ENCODE measurements at regions not wholly inside any gene's neighbourhood (a gene's known extent, or its start where the extent isn't known, plus 50 kb on each side); places are given as distances from the start of the nearest gene placed in this dataset.

DNA sequence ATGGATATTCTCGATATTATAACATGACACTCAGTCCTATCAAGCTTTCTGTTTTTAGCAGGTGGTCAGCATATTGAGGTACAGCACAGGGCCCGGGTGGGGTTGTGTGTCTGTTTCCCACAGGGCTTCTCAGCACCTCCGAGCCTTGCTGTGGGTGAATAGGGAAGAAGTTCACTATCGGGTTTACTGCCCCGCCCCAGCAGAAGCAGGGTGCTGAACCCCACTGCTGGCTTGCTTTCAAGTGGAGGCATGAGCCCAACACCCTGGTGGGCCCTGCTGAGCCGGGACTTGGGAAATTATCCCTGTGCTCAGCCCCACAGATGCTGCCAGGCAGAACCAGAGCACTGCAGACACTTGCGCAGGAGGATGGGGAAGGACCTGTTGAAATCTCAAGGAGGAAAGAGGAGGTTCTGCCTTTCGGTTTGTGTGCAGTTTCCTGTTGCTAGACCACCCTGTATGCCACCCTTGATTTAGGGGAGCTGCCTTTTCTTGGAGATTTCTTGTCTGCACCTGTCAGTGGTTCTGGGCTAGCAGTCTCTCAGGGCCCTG lies 270.3 kb upstream of the SALL3 start:
- H3K36me3 Mint-ChIP-seq (ENCODE audit: insufficient read depth, unreplicated experiment) = no peaks in the 10 kb centered on the region
- no peak for TF ChIP-seq CTCF (IDR thresholded peaks at IDR 0.05; ENCODE audit: unreplicated experiment)
- no peak overlapping the region for H3K4me3 Mint-ChIP-seq (ENCODE audit: unreplicated experiment)
- CTCF ChIA-PET = no interaction called here
- H3K9me3 Mint-ChIP-seq (ENCODE audit: unreplicated experiment) = peaks cover 31% of the 10 kb centered on the region
- H3K4me1 Mint-ChIP-seq (ENCODE audit: insufficient read depth, unreplicated experiment) = no peaks in the 10 kb centered on the region
- H3K27me3 Mint-ChIP-seq (ENCODE audit: insufficient read depth, unreplicated experiment) = no peaks in the 10 kb centered on the region
- no peak for DNase-seq (ENCODE audit: unreplicated experiment)
- no TSS peak for BruUV-seq (replicated peaks)
- POLR2A ChIA-PET = no interaction called here
- intact Hi-C loops (cut with micrococcal nuclease) = no loop called here
- no peak overlapping the region for H3K27ac Mint-ChIP-seq (ENCODE audit: low read depth, unreplicated experiment)

DNA sequence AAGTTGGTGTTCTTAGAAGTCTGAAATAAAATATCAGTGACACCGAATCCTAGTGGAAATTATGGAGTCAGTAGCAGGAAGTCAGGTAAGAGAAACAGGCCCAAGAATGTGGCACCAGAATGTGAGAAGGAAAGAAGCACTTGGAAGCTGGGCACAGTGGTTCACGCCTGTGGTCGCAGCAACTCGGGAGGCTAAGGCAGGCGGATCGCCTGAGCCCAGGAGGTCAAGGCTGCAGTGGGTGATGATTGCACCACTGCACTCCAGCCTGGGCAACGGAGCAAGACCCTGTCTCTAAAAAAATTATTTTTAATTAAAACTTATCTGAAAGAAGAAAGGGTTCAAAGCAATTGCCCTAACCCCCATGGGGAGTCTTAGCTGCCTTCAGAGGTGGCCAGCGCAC lies 268.3 kb upstream of the SALL3 start:
- TF ChIP-seq CTCF (IDR thresholded peaks at IDR 0.05; ENCODE audit: unreplicated experiment) = no peak
- H3K27ac Mint-ChIP-seq (ENCODE audit: low read depth, unreplicated experiment) = no peak overlapping the region
- ChIA-PET CTCF (no interaction called here), POLR2A (interaction anchor here (0.8 kb wide), 1 partner anchor 76 kb away, joined by 3 read pairs; no protein-coding TSS in a partner anchor)
- H3K4me3 Mint-ChIP-seq (ENCODE audit: unreplicated experiment) = no peak overlapping the region
- intact Hi-C loops (cut with micrococcal nuclease) = no loop called here
- no peak for DNase-seq (ENCODE audit: unreplicated experiment)
- H3K27me3 Mint-ChIP-seq (ENCODE audit: insufficient read depth, unreplicated experiment) = no peaks in the 10 kb centered on the region
- no peaks in the 10 kb centered on the region for H3K4me1 Mint-ChIP-seq (ENCODE audit: insufficient read depth, unreplicated experiment)
- H3K9me3 Mint-ChIP-seq (ENCODE audit: unreplicated experiment) = peaks cover 31% of the 10 kb centered on the region
- no TSS peak for BruUV-seq (replicated peaks)
- no peaks in the 10 kb centered on the region for H3K36me3 Mint-ChIP-seq (ENCODE audit: insufficient read depth, unreplicated experiment)

- intact Hi-C loops (cut with micrococcal nuclease) = no loop called here
These were observed 267.6 kb upstream of the SALL3 start for GRCh38 chr18:78711971-78712370.

GRCh38 chr18:78713069-78713468 lies 266.5 kb upstream of the SALL3 start:
- CTCF ChIA-PET = no interaction called here

More at GRCh38 chr18:78711971-78712370, 267.6 kb upstream of the SALL3 start:
- Mint-ChIP-seq H3K4me1 (ENCODE audit: insufficient read depth, unreplicated experiment) (no peaks in the 10 kb centered on the region), H3K27ac (ENCODE audit: low read depth, unreplicated experiment) (no peak overlapping the region), H3K9me3 (ENCODE audit: unreplicated experiment) (peaks cover 31% of the 10 kb centered on the region), H3K36me3 (ENCODE audit: insufficient read depth, unreplicated experiment) (no peaks in the 10 kb centered on the region), H3K27me3 (ENCODE audit: insufficient read depth, unreplicated experiment) (no peaks in the 10 kb centered on the region), H3K4me3 (ENCODE audit: unreplicated experiment) (no peak overlapping the region)
- ChIA-PET CTCF (no interaction called here), POLR2A (no interaction called here)
- BruUV-seq (replicated peaks) = no TSS peak
- no peak for DNase-seq (ENCODE audit: unreplicated experiment)
- TF ChIP-seq CTCF (IDR thresholded peaks at IDR 0.05; ENCODE audit: unreplicated experiment) = no peak

More at GRCh38 chr18:78713069-78713468, 266.5 kb upstream of the SALL3 start:
- Mint-ChIP-seq H3K4me3 (ENCODE audit: unreplicated experiment) (no peak overlapping the region), H3K9me3 (ENCODE audit: unreplicated experiment) (peaks cover 25% of the 10 kb centered on the region), H3K36me3 (ENCODE audit: insufficient read depth, unreplicated experiment) (no peaks in the 10 kb centered on the region), H3K4me1 (ENCODE audit: insufficient read depth, unreplicated experiment) (no peaks in the 10 kb centered on the region), H3K27me3 (ENCODE audit: insufficient read depth, unreplicated experiment) (no peaks in the 10 kb centered on the region), H3K27ac (ENCODE audit: low read depth, unreplicated experiment) (no peak overlapping the region)
- TF ChIP-seq CTCF (IDR thresholded peaks at IDR 0.05; ENCODE audit: unreplicated experiment) = no peak
- intact Hi-C loops (cut with micrococcal nuclease) = no loop called here
- no peak for DNase-seq (ENCODE audit: unreplicated experiment)
- no TSS peak for BruUV-seq (replicated peaks)
- POLR2A ChIA-PET = no interaction called here

Measured in MCF 10A (cell line).